ENCODE measurements at regions not wholly inside any gene's neighbourhood (a gene's known extent, or its start where the extent isn't known, plus 50 kb on each side); places are given as distances from the start of the nearest gene placed in this dataset.
"Not testable (repeated sequence)": the region's sequence is repeated elsewhere in the genome, so short reads cannot be mapped to it uniquely, and the experiment has no call there.

DNA sequence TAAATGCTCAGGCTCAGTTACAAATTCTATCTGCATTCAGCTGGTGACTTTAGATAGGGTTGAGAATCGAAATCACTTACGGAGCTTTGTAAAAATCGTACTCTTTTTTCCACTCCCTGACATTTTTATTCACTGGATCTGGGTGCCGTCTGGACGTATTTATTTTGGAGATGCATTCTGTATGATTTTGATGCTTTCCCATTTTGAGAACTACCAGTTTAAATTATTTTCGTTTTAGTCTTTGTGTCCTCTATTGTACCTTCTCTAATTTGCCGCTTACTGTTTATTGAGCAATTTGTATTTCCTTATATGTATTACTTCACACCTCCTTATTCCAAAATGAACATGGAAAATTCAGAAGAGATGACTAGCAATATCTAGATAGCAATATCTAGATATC lies 96.2 kb downstream of the FASLG start:
- no peak for DNase-seq

- DNase-seq: no peak
Measured at GRCh38 chr1:172756024-172756423, 97.1 kb downstream of the FASLG start.

GRCh38 chr1:172758259-172758658 lies 99.4 kb downstream of the FASLG start:
- no peak for DNase-seq

DNA sequence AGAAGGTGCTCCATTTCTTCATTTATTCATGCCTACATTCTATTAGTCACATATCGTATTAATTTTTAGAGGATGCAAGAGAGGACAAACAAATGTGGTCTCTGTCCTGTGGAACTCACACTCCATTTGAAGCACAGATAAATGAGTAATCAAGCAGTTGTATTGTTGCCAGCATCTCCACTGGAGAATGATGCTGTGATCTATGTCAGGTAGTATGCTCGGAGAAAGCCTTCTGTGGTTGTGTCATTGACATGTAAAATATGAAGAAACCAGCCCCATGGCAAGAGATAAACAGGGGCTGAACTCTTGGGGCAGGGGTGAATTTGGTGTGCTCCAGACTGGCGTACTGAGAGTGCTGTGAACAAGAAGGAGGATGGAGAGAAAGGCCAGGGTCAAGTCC lies 101.2 kb downstream of the FASLG start:
- no peak for DNase-seq

GRCh38 chr1:172761581-172762486 lies 102.9 kb downstream of the FASLG start:
- DNase-seq: no peak

GRCh38 chr1:172763057-172763456 lies 104.2 kb downstream of the FASLG start:
- DNase-seq: no peak

DNA sequence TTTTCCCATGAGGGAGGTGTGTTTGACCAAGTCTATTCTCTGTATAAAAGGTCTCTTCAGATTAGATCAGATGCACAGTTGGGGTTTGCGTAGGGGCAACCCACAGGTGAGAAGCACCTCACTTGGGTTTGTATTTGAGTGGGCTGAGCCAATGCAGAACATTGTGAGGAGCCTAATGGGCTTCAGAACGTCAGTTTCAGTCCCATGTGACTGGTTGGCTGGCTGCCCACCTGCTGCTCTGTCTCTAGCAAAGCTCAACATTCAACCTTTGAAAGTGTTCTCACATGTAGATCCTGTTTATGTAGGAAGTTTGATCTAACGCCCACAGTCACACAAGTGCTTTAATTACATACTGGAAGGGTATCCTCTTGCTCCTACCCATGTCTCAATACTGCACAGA lies 105.5 kb downstream of the FASLG start:
- peak; percentile 28 for DNase-seq

GRCh38 chr1:172766462-172766861 lies 107.6 kb downstream of the FASLG start:
- no peak for DNase-seq

GRCh38 chr1:172770071-172770470 lies 111.2 kb downstream of the FASLG start:
- no peak for DNase-seq

DNA sequence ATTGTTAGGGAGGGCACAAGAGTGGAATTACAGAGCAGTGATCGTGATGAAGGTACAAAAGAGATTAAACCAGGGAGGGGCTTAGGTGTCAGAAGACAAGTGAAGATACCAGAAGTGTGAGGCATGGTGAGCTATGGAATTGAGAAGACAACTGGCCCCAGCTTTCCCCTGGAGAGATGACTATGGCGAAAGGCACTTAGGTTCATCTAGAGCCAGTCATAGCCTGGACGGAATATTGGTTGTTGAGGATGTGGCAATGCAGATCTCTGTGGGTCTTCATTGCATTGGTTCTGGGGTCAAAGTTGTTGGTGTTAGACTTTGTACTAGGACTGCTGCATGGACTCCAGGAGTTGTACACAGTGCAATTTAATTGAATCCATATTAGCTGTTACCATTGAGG lies 115.7 kb downstream of the FASLG start:
- no peak for DNase-seq

DNA sequence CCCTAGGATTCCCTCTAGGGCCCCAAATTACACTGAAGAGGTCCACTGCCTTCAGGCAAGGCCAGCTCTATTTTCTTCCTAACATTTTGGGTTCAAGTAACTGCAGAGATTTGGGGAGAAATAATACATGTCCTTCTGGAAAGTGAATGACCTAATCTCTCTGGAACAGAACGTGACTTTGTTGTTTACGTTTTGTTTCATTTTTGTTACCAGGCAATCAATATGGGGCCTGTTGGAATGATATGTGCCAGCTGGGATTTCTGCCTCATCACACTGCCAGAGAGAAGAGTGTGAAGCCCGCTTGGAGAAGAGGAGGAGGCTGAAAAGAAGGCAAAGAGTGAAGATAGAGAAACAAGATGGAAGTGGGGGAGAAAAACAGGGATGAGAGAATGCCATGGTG lies 116.7 kb downstream of the FASLG start:
- no peak for DNase-seq

- DNase-seq: no peak
Measured at GRCh38 chr1:172776071-172776470, 117.2 kb downstream of the FASLG start.

DNA sequence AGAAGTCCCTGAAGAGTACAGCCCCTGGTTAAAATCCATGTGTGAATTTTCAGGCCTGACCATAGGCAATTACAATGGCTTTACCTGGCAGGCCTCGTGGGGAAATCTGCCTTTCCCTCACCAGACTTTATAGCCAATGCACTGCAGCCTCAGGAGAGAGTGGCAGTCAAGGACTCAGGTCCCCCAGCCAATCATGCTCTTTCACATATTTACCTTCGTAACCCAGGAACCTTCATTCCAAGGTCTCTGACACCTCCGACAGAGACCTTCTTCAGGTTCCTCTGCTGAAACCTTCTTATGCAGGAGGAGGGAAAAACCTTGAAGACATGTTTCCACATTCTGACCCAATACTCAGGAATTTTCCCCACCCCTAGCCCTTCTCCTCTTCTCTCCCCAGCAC lies 118.9 kb downstream of the FASLG start:
- no peak for DNase-seq

DNA sequence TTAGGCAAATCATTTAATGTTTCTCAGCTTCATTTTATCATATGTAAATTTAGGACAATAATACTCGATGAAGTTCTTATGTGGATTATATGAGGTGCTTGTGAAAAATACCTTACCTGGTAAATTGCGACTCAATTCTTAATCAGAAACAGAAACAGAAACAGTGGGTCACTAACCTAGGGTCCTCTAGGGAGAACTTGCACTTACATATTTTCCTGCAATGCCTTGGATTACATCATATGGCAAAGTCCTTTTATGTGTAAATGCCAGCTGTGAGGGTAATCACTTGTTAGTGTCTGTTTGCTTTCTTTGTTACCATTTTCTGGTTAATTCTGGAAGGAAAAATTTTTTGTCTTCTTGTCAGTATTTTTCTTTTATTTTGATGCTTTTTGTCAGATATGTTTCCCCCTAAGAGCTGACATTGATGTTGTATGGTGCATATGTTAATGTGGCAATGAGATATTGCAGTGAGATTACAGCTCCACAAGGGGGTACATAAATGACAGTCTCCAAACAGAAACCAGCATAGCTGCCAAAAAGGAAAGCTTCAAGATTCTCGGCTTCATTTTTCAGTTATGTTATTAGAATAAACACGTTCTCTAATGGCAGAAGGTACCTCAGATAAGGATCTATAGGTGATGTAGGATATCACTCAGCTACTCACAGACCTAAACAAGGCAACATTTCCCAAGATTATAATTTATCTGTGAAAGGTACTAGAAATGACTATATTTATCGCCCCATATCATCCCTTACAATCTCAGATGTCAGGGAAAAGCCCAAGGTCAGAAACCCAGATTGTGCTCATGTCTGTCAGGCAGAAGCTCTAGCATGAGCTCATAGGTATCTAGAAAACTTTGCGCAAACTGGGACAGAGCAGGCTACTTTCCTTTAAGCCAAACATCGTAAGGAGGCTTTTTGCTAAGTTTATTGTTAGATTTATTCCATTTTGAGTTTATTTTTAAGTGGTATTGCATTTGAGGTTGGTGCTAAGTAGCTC lies 119.9 kb downstream of the FASLG start:
- no peak for DNase-seq

- no peak for DNase-seq
Measured at GRCh38 chr1:172779491-172779890, 120.6 kb downstream of the FASLG start.

- no peak for DNase-seq
Measured at GRCh38 chr1:172781513-172782140, 122.7 kb downstream of the FASLG start.

DNA sequence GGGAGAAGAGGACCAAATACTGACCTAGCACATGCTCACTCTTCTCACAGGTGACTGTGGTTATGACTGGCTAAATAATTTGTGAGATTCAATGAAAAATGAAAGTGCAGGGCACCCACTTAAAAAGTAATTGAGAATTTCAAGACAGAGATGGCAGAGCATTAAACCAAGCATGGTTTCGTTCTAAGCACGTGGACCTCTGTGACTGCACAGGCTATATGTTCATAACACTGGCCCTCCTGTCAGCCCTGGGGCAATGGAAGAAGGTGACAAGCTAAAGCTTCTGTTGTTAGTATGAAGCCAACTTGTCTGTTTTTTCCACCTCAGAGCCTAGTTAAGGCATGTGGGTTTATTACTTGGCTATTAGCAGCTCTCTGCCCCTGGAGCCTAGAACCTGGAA lies 130.9 kb downstream of the FASLG start:
- no peak for DNase-seq

DNA sequence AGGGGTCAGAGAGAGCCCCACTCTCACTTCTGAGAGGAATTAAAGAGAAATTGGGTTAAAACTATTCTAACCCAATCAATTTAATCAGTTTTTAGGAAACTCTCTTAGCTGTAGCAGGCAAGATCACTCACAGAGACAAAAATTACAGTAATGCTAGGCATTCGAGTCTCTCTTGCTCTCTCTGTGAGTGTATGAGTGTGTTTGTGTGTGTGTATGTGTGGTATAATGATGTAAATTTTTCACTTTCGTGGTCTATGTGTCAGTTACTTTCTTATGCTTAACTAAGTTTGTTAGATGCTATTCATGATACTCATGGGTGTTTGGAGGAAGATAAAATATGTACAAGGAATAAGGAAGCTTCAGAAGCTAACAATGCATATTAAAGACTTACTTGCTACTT lies 131.3 kb downstream of the FASLG start:
- DNase-seq: no peak

DNA sequence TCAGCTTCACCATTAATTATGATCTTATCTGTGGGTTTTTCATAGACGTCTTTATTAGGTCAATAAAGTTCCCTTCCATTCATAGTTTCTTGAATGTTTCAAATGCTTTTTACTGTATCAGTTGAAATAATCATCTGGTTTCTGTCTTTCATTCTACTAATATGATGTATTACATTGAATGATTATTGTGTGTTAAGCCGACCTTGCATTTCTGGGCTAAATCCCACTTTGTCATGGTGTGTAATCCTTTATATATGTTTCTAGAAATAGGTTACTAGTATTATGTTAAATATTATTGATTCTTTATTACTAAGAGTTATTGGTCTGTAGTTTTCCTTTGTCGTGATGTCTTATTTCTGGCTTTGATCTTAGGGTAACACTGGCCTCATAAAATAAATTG lies 134.9 kb downstream of the FASLG start:
- no peak for DNase-seq

- DNase-seq: no peak
Measured at GRCh38 chr1:172795741-172796140, 136.8 kb downstream of the FASLG start.

DNA sequence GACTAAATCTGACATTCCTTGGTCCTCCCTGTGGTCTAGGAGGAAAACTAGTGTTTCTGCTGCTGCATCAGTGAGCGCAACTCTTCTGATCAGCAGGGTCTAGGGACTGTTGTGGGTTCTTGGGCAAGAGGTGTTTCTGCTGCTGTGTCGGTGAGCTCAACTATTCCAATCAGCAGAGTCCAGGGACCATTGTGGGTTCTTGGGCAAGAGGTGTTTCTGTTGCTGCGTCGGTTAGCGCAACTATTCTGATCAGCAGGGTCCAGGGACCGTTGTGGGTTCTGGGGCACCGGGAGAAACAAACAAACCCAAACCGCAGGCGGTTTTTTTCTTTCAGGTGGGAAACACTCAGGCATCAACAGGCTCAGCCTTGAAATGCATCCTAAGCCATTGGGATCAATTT lies 140.9 kb downstream of the FASLG start:
- not testable (repeated sequence) for DNase-seq

DNA sequence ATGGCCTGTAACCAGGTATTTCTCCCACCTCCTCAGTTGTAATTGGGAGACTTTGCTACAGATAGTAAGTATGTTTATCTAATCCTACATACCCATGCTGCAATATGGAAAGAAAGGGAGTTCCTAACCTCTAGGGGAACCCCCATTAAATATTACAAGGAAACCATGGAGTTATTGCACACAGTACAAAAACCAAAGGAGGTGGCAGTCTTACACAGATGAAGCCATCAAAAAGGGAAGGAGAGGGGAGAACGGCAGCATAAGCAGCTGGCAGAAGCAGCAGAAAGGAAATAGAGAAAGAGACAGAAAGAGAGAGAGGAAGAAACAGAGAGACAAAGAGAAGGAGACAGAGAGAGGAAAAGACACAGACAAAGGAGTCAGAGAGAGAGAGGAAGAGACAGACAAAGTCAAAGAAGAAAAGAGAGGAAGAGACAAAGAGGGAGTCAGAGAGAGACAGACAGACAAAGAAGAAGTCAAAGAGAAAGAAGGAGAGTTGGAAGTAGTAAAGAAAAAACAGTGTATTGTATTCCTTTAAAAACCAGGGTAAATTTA lies 142.9 kb downstream of the FASLG start:
- DNase-seq: no peak

DNA sequence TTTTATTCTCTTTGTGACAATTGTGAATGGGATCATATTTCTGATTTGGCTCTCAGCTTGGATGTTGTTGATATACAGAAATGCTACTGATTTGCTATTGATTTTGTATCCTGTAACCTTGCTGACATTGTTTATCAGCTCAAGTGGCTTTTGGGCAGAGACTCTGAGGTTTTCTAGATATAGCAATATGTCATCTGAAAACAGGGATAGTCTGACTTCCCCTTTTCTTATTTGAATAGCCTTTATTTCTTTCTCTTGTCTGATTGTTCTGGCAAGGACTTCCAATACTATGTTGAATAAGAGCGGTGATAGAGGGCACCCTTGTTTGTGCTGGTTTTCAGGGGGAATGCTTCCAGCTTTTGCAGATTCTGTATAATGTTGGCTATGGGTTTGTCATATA lies 150.8 kb downstream of the FASLG start:
- DNase-seq: no peak
